Gastrocnemius medialis (tissue), 4 donors: ENCODE measurements at regions not wholly inside any gene's neighbourhood (a gene's known extent, or its start where the extent isn't known, plus 50 kb on each side); places are given as distances from the start of the nearest gene placed in this dataset.

Experiments used
- POLR2A ChIP-seq, 2 donors: fragments of 450-650 bp; IDR thresholded peaks; one replicate each; pipeline ENCODE4 v1.6.1; 2017; ENCODE audit warnings: antibody characterized with exemption in 2 of 2, mild to moderate bottlenecking in 2 of 2, moderate library complexity in 2 of 2
- TF ChIP-seq, protein P1 (sequence below), 5 experiments: fragments of 450-650 bp in 3 of 5; fragments of 200-600 bp in 2 of 5; sonication (generic) in 2 of 5; IDR thresholded peaks in 4 of 5; conservative IDR thresholded peaks in 1 of 5; 1 replicate in 4 of 5; 2 replicates in 1 of 5; pipeline ENCODE4 v1.5.1; 2016 to 2019; ENCODE audit warnings: antibody characterized with exemption in 5 of 5, mild to moderate bottlenecking in 3 of 5, moderate library complexity in 3 of 5

DNA sequence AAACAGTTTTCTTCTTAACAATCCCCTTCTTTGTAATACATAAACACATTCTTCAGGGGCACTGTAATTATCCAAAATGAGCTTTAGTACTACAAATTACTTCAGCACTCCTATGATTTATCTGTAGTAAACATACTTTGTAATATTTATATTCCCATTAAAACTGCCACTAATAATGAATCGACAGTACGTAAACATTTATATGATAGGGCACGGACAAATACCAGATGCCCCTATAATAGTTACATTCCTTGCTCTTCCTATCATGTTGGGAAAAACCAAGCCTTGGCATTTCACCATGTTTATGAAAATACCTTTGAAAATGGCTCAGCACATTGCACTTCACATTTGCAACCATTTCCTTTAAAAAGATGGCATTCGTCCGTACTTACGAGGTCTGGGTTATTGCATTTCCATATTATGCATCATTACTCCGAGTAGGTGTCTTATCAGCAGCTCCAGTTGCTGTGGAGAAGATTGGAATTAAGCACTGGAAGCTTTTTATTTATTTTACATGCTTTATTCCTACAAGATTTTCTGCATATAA, 1043.4 kb downstream of the DIAPH3 start:
- TF ChIP-seq, protein P1, sequence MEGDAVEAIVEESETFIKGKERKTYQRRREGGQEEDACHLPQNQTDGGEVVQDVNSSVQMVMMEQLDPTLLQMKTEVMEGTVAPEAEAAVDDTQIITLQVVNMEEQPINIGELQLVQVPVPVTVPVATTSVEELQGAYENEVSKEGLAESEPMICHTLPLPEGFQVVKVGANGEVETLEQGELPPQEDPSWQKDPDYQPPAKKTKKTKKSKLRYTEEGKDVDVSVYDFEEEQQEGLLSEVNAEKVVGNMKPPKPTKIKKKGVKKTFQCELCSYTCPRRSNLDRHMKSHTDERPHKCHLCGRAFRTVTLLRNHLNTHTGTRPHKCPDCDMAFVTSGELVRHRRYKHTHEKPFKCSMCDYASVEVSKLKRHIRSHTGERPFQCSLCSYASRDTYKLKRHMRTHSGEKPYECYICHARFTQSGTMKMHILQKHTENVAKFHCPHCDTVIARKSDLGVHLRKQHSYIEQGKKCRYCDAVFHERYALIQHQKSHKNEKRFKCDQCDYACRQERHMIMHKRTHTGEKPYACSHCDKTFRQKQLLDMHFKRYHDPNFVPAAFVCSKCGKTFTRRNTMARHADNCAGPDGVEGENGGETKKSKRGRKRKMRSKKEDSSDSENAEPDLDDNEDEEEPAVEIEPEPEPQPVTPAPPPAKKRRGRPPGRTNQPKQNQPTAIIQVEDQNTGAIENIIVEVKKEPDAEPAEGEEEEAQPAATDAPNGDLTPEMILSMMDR (IDR thresholded peaks at IDR 0.05 in 4 of 5, conservative IDR thresholded peaks at IDR 0.05 in 1 of 5): no peak
- no peak for TF ChIP-seq POLR2A (IDR thresholded peaks at IDR 0.05)
